ENCODE measurements at regions not wholly inside any gene's neighbourhood (a gene's known extent, or its start where the extent isn't known, plus 50 kb on each side); places are given as distances from the start of the nearest gene placed in this dataset.
A peak's percentile ranks its signal among the peaks of the same experiment; 100 is the strongest.

DNA sequence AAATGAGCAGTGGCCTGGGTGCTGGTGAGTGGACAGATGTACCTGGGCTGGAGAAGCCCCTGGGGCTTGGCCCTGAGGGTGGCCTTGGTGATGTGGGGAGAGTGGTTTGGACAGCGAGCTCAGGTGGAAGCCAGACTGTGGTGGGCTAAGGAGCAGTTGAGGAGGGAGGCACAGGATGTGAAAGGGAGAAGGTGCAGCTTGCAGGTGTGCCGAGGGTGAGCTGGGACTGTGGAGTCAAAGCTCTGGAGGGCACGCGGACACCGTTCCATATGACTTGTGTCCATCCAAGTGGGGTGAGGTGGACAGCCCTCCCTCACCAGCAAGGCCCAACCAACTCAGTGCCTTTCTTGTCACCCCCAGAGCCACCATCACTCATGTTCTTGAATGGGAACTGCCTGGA is 170.8 kb upstream of the ZNF267 start:
- no peak overlapping the region for H2AFZ ChIP-seq (ENCODE audit: control insufficient read depth, low read depth, low read length)
- no peak overlapping the region for H3K4me3 ChIP-seq
- H3K27me3 ChIP-seq (replicated peaks in 1 of 2; ENCODE audit: control insufficient read depth in 2 of 2, insufficient read depth in 2 of 2, low read length in 1 of 2) = no peaks in the 10 kb centered on the region
- POLR2A ChIA-PET = interaction anchor here (1.9 to 4.0 kb wide), 2 partner anchors 8 to 11 kb away, joined by 7 to 32 read pairs; a partner anchor contains a TSS
- BruUV-seq (replicated peaks) = no TSS peak
- intact Hi-C loops (cut with micrococcal nuclease; ENCODE audit: unreplicated experiment) = loop anchor here (5.0 kb wide), 1 partner anchor 170 kb away; the partner anchor contains the start of gene ZNF267
- H4K20me1 ChIP-seq (ENCODE audit: control insufficient read depth, insufficient read depth) = no peaks in the 10 kb centered on the region; the same call in 1 of the 2 replicates
- SMC1A ChIA-PET (ENCODE audit: uncharacterized antibody, unreplicated experiment) = interaction anchor here (2.9 kb wide), 1 partner anchor 11 kb away, joined by 16 read pairs; a partner anchor contains a TSS
- no peak overlapping the region for H3K27ac ChIP-seq (ENCODE audit: control insufficient read depth, insufficient read depth)
- FAIRE-seq = no peak
- H3K79me2 ChIP-seq (ENCODE audit: control insufficient read depth, insufficient read depth, low read length) = peaks cover 23% of the 10 kb centered on the region
- RAD21 ChIA-PET (ENCODE audit: unreplicated experiment) = interaction anchor here (0.6 to 1.8 kb wide), 3 partner anchors 10 to 1009 kb away, joined by 3 to 9 read pairs (median 6); a partner anchor contains a TSS
- CTCF ChIA-PET = interaction anchor here (1.6 to 3.0 kb wide), 2 partner anchors 10 to 14 kb away, joined by 4 to 45 read pairs; a partner anchor contains a TSS
- DNase-seq (ENCODE audit: low read depth, low spot score) = no peak
- peaks cover 19 to 25% of the 10 kb centered on the region in 2 experiments for H3K36me3 ChIP-seq (ENCODE audit: control insufficient read depth in 2 of 2, insufficient read depth in 2 of 2, low read length in 1 of 2)
- H3K4me1 ChIP-seq (ENCODE audit: control insufficient read depth, insufficient read depth, low read length) = peaks cover 5% of the 10 kb centered on the region; the same call in 1 of the 2 replicates
- TF ChIP-seq NFIC (IDR thresholded peaks at IDR 0.05; ENCODE audit: low read depth, low read length) = no peak
- TF ChIP-seq POLR2A (IDR thresholded peaks at IDR 0.05; ENCODE audit: low read depth, low read length) = peak; percentile 40; the same call in 1 of the 2 replicates
- TF ChIP-seq CEBPB (IDR thresholded peaks at IDR 0.05; ENCODE audit: borderline replicate concordance in 1 of 2, low read depth in 2 of 2, low read length in 2 of 2) = no peak
- no peak for TF ChIP-seq ATF7 (IDR thresholded peaks at IDR 0.05; ENCODE audit: low read depth)
- no peak for TF ChIP-seq POU2F2 (IDR thresholded peaks at IDR 0.05; ENCODE audit: borderline replicate concordance, low read depth, low read length)
- 0 out of 2 replicates have a peak, but pooled peaks have one; percentile 37 for TF ChIP-seq HDGF (IDR thresholded peaks at IDR 0.05)
- no peak overlapping the region for H3K4me2 ChIP-seq (ENCODE audit: control insufficient read depth, insufficient read depth)
- H3K9ac ChIP-seq (ENCODE audit: control insufficient read depth, insufficient read depth, low read length) = no peak overlapping the region
- in situ Hi-C loops (cut with MboI) = no loop called here
- 95% methylated on average over 5 of the region's 5 CpGs for WGBS (ENCODE audit: insufficient coverage, insufficient replicate concordance, low lambda C conversion rate, missing lambda C conversion rate)
- no peaks in the 10 kb centered on the region for H3K9me3 ChIP-seq (replicated peaks; ENCODE audit: control insufficient read depth, insufficient read depth, low read length)
- no peak for ATAC-seq

DNA sequence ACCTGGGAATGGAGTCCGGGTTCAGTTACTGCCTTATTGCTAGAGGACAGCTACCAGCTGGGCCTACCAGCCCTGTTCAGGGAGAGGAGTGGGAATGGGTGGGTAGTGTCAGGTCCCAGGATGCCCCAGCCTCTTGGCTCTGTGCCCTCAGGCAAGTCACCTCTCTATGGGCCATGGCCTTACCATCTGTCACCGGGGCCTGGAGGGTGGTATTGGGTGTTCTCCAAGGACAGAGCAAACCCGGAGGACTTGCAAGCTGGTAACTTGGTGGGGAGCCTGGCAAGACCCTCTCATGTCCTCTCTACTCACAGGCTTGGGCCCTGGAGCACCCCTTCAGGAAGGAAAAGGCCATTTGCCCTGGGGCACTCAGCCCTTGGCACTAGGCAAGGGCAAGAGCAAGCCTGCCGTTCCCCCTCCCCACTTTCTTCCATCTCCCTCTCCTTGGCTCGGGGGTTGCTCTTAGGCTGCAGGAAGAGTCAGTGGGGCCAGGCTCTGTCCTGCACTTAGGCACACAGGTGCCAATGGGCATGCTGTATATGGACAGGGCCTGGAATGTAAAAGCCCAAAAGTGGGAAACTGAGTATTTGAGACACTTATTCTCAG is 170.0 kb upstream of the ZNF267 start:
- no TSS peak for BruUV-seq (replicated peaks)
- TF ChIP-seq RBBP5 (conservative IDR thresholded peaks at IDR 0.05) = no peak
- no peak for TF ChIP-seq EZH2 (IDR thresholded peaks at IDR 0.05; ENCODE audit: borderline replicate concordance, control insufficient read depth, low read depth, low read length)
- TF ChIP-seq, protein P1, sequence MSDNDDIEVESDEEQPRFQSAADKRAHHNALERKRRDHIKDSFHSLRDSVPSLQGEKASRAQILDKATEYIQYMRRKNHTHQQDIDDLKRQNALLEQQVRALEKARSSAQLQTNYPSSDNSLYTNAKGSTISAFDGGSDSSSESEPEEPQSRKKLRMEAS (IDR thresholded peaks at IDR 0.05; ENCODE audit: low read depth, low read length) = no peak
- no peak for TF ChIP-seq USF1 (IDR thresholded peaks at IDR 0.05; ENCODE audit: borderline replicate concordance, extremely low read length, insufficient read depth, low read depth, low read length)
- TF ChIP-seq, protein P2, sequence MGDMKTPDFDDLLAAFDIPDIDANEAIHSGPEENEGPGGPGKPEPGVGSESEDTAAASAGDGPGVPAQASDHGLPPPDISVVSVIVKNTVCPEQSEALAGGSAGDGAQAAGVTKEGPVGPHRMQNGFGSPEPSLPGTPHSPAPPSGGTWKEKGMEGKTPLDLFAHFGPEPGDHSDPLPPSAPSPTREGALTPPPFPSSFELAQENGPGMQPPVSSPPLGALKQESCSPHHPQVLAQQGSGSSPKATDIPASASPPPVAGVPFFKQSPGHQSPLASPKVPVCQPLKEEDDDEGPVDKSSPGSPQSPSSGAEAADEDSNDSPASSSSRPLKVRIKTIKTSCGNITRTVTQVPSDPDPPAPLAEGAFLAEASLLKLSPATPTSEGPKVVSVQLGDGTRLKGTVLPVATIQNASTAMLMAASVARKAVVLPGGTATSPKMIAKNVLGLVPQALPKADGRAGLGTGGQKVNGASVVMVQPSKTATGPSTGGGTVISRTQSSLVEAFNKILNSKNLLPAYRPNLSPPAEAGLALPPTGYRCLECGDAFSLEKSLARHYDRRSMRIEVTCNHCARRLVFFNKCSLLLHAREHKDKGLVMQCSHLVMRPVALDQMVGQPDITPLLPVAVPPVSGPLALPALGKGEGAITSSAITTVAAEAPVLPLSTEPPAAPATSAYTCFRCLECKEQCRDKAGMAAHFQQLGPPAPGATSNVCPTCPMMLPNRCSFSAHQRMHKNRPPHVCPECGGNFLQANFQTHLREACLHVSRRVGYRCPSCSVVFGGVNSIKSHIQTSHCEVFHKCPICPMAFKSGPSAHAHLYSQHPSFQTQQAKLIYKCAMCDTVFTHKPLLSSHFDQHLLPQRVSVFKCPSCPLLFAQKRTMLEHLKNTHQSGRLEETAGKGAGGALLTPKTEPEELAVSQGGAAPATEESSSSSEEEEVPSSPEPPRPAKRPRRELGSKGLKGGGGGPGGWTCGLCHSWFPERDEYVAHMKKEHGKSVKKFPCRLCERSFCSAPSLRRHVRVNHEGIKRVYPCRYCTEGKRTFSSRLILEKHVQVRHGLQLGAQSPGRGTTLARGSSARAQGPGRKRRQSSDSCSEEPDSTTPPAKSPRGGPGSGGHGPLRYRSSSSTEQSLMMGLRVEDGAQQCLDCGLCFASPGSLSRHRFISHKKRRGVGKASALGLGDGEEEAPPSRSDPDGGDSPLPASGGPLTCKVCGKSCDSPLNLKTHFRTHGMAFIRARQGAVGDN (IDR thresholded peaks at IDR 0.05) = no peak
- no peak for TF ChIP-seq KDM1A (IDR thresholded peaks at IDR 0.05; ENCODE audit: borderline replicate concordance)

More for the DNA sequence above, 170.0 kb upstream of the ZNF267 start:
- Histone ChIP-seq H3K9me3 (replicated peaks; ENCODE audit: control insufficient read depth, insufficient read depth, low read length) (no peaks in the 10 kb centered on the region), H3K4me1 (ENCODE audit: control insufficient read depth, insufficient read depth, low read length) (peaks cover 5% of the 10 kb centered on the region; the same call in 1 of the 2 replicates), H4K20me1 (ENCODE audit: control insufficient read depth, insufficient read depth) (no peaks in the 10 kb centered on the region; the same call in 1 of the 2 replicates), H2AFZ (ENCODE audit: control insufficient read depth, low read depth, low read length) (no peak overlapping the region), H3K4me2 (ENCODE audit: control insufficient read depth, insufficient read depth) (no peak overlapping the region), H3K27ac (ENCODE audit: control insufficient read depth, insufficient read depth) (no peak overlapping the region), H3K27me3 (replicated peaks in 1 of 2; ENCODE audit: control insufficient read depth in 2 of 2, insufficient read depth in 2 of 2, low read length in 1 of 2) (no peaks in the 10 kb centered on the region), H3K9ac (ENCODE audit: control insufficient read depth, insufficient read depth, low read length) (no peak overlapping the region), H3K79me2 (ENCODE audit: control insufficient read depth, insufficient read depth, low read length) (peaks cover 23% of the 10 kb centered on the region), H3K36me3 (ENCODE audit: control insufficient read depth in 2 of 2, insufficient read depth in 2 of 2, low read length in 1 of 2) (peaks cover 20 to 30% of the 10 kb centered on the region in 2 experiments), H3K4me3 (no peak overlapping the region)
- ATAC-seq (no peak), FAIRE-seq (no peak), DNase-seq (ENCODE audit: low read depth, low spot score) (no peak)
- in situ Hi-C loops (cut with MboI) = no loop called here
- intact Hi-C loops (cut with micrococcal nuclease; ENCODE audit: unreplicated experiment) = loop anchor here (5.0 kb wide), 1 partner anchor 169 kb away; the partner anchor contains the start of gene ZNF267
- 96% methylated on average over 5 of the region's 5 CpGs for WGBS (ENCODE audit: insufficient coverage, insufficient replicate concordance, low lambda C conversion rate, missing lambda C conversion rate)
- SMC1A ChIA-PET (ENCODE audit: uncharacterized antibody, unreplicated experiment) = no interaction called here
- CTCF ChIA-PET = interaction anchor here (2.0 kb wide), 1 partner anchor 11 kb away, joined by 6 read pairs; no protein-coding TSS in a partner anchor
- RAD21 ChIA-PET (ENCODE audit: unreplicated experiment) = no interaction called here
- POLR2A ChIA-PET = interaction anchor here (4.0 kb wide), 1 partner anchor 10 kb away, joined by 32 read pairs; a partner anchor contains a TSS

Measured in GM12878 (cell line).